Adrenal gland (tissue), 9 donors: ENCODE measurements at regions not wholly inside any gene's neighbourhood (a gene's known extent, or its start where the extent isn't known, plus 50 kb on each side); places are given as distances from the start of the nearest gene placed in this dataset.
A peak's percentile ranks its signal among the peaks of the same experiment; 100 is the strongest.

Source experiments
- DNase-seq, 7 donors: peaks; one replicate each; pipeline ENCODE4 v3.0.0-alpha.2; 2019 to 2020
- H3K27ac ChIP-seq, 5 donors: fragments of 200-600 bp; sonication (generic) in 4 of 5; 1 replicate in 3 of 5; 2 replicates in 2 of 5; pipeline versions ENCODE4 v1.5.1 to v1.8.0; 2016 to 2020; ENCODE audit warnings: mild to moderate bottlenecking in 1 of 5
- H3K27me3 ChIP-seq: fragments of 200-600 bp; 2 replicates; pipeline ENCODE4 v1.8.0; 2021
- H3K36me3 ChIP-seq, 2 donors: fragments of 200-600 bp; replicated peaks in 1 of 2; 1 replicate in 1 of 2; 2 replicates in 1 of 2; pipeline versions ENCODE4 v1.5.1 to v1.8.0; 2018 to 2022
- H3K4me1 ChIP-seq, 2 donors: fragments of 200-600 bp; replicated peaks in 1 of 2; 1 replicate in 1 of 2; 2 replicates in 1 of 2; pipeline versions ENCODE4 v1.5.1 to v1.8.0; 2018 to 2021
- H3K4me3 ChIP-seq, 4 donors: fragments of 200-600 bp; sonication (generic) in 3 of 4; one replicate each; pipeline ENCODE4 v1.5.1; 2016 to 2018
- H3K9me3 ChIP-seq, 3 donors: fragments of 200-600 bp; sonication (generic) in 1 of 3; replicated peaks in 1 of 3; 1 replicate in 2 of 3; 2 replicates in 1 of 3; pipeline versions ENCODE4 v1.5.1 to v1.8.0; 2016 to 2021
- POLR2A ChIP-seq, 2 donors: fragments of 450-650 bp; IDR thresholded peaks; one replicate each; pipeline ENCODE4 v1.6.1; 2017; ENCODE audit warnings: antibody characterized with exemption in 2 of 2, mild to moderate bottlenecking in 2 of 2, moderate library complexity in 1 of 2
- WGBS, 4 donors: extraction: QIAGEN DNeasy Blood & Tissue Kit in 2 of 4; methylation state at CpG; one replicate each; pipeline versions ENCODE4 v1.1.5 to v1.1.7; 2013 to 2017; 5-methylcytosine and 5-hydroxymethylcytosine counted together
- intact Hi-C, 2 donors: fragments of 100-400 bp; cut with DNase I; formaldehyde crosslinking; loops; one replicate each; pipeline versions ENCODE4 v1.14.1 to v1.15.0; 2022 to 2023
- TF ChIP-seq, protein P1 (sequence below), 6 experiments: fragments of 450-650 bp in 4 of 6; fragments of 200-600 bp in 2 of 6; sonication (generic) in 1 of 6; IDR thresholded peaks; 1 replicate in 5 of 6; 2 replicates in 1 of 6; pipeline versions ENCODE4 v1.5.1 to v1.8.0; 2016 to 2021; ENCODE audit warnings: antibody characterized with exemption in 6 of 6, mild to moderate bottlenecking in 2 of 6, moderate library complexity in 1 of 6
- donor health status: healthy with polysubstance abuse.
- donor health status: Bipolar disorder and iron deficiency.
- donor health status: DM: yes; HTN: yes; CAD: no.
- donor health status: DM: no; HTN: no; CAD: no.
- donor health status: DM: no; HTN: no; CAD: no.

DNA sequence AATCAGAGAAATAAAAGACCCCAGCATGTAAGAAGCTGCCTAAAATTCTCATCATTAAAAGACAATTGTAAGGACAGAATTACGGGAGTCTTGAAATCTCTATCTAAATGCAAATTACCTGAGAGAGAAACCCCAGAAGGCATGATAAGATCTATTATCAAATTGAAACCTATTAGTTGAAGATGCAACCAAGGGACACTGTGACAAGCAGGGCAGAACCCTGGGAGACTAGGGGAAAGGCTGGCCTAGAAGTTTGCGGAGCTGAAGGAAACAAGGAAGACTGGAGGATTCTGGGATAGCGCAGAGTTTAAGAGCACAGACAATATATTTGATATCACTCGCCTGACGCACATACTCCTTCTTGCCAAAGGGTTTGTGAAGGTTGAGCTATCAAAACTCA, 319.5 kb upstream of the CHAC2 start:
- Histone ChIP-seq H3K36me3 (no peaks in the 10 kb centered on the region), H3K27me3 (no peaks in the 10 kb centered on the region), H3K27ac (no peak overlapping the region), H3K4me1 (peaks cover 0 to 5% of the 10 kb centered on the region in 2 donors), H3K4me3 (no peak overlapping the region), H3K9me3 (no peaks in the 10 kb centered on the region)
- intact Hi-C loops, result no loop called here
- DNase-seq, result peak in 1 of 7 donors; percentile 4
- 86 to 91% (median 89%) methylated on average over 5 of the region's 5 CpGs for WGBS, 4 donors
- TF ChIP-seq, protein P1, sequence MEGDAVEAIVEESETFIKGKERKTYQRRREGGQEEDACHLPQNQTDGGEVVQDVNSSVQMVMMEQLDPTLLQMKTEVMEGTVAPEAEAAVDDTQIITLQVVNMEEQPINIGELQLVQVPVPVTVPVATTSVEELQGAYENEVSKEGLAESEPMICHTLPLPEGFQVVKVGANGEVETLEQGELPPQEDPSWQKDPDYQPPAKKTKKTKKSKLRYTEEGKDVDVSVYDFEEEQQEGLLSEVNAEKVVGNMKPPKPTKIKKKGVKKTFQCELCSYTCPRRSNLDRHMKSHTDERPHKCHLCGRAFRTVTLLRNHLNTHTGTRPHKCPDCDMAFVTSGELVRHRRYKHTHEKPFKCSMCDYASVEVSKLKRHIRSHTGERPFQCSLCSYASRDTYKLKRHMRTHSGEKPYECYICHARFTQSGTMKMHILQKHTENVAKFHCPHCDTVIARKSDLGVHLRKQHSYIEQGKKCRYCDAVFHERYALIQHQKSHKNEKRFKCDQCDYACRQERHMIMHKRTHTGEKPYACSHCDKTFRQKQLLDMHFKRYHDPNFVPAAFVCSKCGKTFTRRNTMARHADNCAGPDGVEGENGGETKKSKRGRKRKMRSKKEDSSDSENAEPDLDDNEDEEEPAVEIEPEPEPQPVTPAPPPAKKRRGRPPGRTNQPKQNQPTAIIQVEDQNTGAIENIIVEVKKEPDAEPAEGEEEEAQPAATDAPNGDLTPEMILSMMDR (IDR thresholded peaks at IDR 0.05), result no peak
- TF ChIP-seq POLR2A (IDR thresholded peaks at IDR 0.05), result no peak

DNA sequence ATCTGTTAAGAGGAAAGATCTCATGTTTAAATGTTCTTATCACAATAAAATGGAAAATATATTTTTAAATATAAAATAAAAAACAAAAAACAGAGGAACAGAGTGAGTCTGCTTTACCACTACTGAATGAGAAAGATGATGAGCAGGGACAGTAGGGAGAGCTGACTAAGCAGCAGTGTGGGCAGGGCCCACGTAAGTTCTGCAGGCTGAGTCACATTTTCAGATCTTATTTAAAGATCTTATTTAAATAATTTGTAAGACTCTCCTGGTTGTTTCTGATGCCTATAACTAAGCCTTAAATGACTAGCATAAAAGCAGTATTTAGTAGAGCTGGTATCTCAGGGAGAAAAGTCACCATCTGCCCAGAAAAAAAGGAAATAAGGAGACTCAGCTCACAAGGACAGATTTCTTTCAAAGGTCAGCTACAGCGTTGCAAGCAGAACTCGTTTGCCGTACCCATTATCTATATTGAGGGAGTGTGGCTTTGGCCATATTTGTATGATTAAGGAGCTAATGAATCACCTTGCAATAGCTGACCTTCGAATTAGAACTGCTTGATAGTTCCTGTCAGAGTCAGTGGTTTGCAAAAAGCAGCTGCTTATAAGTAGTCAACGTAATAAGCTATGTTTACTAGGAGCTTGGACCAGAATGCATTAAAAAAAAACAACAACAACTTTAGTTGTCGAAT, 322.1 kb upstream of the CHAC2 start:
- peak overlapping the region in 1 of 5 donors; percentile 50 for H3K27ac ChIP-seq

DNA sequence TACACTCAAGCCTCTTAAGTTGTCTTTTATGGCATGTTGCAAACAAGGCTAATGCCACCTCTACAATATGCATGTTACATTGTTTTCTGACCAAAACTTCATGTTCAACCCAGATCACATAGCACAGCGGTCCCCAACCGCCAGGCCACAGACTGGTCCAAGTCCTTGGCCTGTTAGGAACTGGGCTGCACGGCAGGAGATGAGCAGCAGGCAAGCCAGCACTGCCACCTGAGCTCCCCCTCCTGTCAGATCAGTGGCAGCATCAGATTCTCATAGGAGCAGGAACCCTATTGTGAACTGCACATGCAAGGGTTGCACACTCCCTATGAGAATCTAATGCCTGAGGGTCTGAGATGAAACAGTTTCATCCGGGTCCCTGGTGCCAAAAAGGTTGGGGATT, 324.8 kb upstream of the CHAC2 start:
- no peaks in the 10 kb centered on the region for H3K36me3 ChIP-seq
- WGBS, 4 donors, result 67 to 82% (median 71%) methylated on average over 3 to 4 of the region's 4 CpGs

More for the DNA sequence above, 322.1 kb upstream of the CHAC2 start:
- H3K9me3 ChIP-seq, result no peaks in the 10 kb centered on the region
- 36 to 43% (median 38%) methylated on average over 7 of the region's 7 CpGs for WGBS, 4 donors
- no peaks in the 10 kb centered on the region for H3K36me3 ChIP-seq
- no peak overlapping the region for H3K4me3 ChIP-seq
- intact Hi-C loops, result no loop called here
- peak in 3 of 7 donors; percentile 29 to 46 (median 31) for DNase-seq
- TF ChIP-seq, protein P1 (IDR thresholded peaks at IDR 0.05), result no peak
- TF ChIP-seq POLR2A (IDR thresholded peaks at IDR 0.05), result no peak
- H3K4me1 ChIP-seq, result peaks cover 0 to 5% of the 10 kb centered on the region in 2 donors
- no peaks in the 10 kb centered on the region for H3K27me3 ChIP-seq

DNA sequence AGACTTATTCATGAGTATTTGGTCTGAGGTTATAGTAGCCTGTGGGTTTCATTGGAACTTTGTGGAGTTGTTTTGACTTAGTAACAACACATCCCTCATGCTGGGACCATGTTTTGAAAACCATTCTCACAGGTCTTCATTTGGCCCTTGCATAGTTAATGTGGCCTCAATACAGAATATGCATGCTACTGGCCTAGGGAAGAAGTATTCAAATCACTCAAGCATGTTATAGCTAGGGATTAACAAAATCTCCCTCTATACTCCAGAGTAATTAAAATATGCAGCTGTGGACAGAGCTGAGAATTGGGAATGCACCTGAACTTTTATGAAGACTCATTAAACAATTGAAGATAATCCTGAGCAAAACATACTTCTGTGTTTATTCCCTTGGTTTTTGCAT, 325.5 kb upstream of the CHAC2 start:
- intact Hi-C loops, result no loop called here
- H3K9me3 ChIP-seq, result no peaks in the 10 kb centered on the region
- H3K27ac ChIP-seq, result no peak overlapping the region
- H3K4me3 ChIP-seq, result no peak overlapping the region
- no peak for DNase-seq
- TF ChIP-seq, protein P1 (IDR thresholded peaks at IDR 0.05), result no peak
- TF ChIP-seq POLR2A (IDR thresholded peaks at IDR 0.05), result no peak
- H3K36me3 ChIP-seq, result no peaks in the 10 kb centered on the region
- H3K4me1 ChIP-seq, result peaks cover 0 to 5% of the 10 kb centered on the region in 2 donors
- no peaks in the 10 kb centered on the region for H3K27me3 ChIP-seq

More for the DNA sequence above, 324.8 kb upstream of the CHAC2 start:
- no peak overlapping the region for H3K4me3 ChIP-seq
- H3K9me3 ChIP-seq, result no peaks in the 10 kb centered on the region
- no peak overlapping the region for H3K27ac ChIP-seq
- DNase-seq, result no peak
- intact Hi-C loops, result no loop called here
- TF ChIP-seq, protein P1 (IDR thresholded peaks at IDR 0.05), result no peak
- no peak for TF ChIP-seq POLR2A (IDR thresholded peaks at IDR 0.05)
- peaks cover 0 to 5% of the 10 kb centered on the region in 2 donors for H3K4me1 ChIP-seq
- H3K27me3 ChIP-seq, result no peaks in the 10 kb centered on the region
